Activated naive CD8-positive, alpha-beta T cell treated with anti-CD3 and anti-CD28 coated beads for 36 hours (primary cell): ENCODE measurements at regions not wholly inside any gene's neighbourhood (a gene's known extent, or its start where the extent isn't known, plus 50 kb on each side); places are given as distances from the start of the nearest gene placed in this dataset.
"Not testable (repeated sequence)": the region's sequence is repeated elsewhere in the genome, so short reads cannot be mapped to it uniquely, and the experiment has no call there.

ENCODE experiments used
- DNase-seq: peaks from one replicate; pipeline ENCODE4 v3.0.0; 2021
- H3K27ac Mint-ChIP-seq: one replicate; pipeline ENCODE4 v1.8.0; 2022; ENCODE audit warnings: mild to moderate bottlenecking, moderate library complexity, mixed read lengths
- H3K27me3 Mint-ChIP-seq: one replicate; pipeline ENCODE4 v1.8.0; 2022; ENCODE audit warnings: mild to moderate bottlenecking, mixed read lengths
- H3K36me3 Mint-ChIP-seq: one replicate; pipeline ENCODE4 v1.8.0; 2021; ENCODE audit warnings: mild to moderate bottlenecking, mixed read lengths
- H3K4me1 Mint-ChIP-seq: one replicate; pipeline ENCODE4 v1.8.0; 2021; ENCODE audit warnings: mixed read lengths
- H3K4me3 Mint-ChIP-seq: one replicate; pipeline ENCODE4 v1.8.0; 2022; ENCODE audit warnings: mild to moderate bottlenecking, moderate library complexity, mixed read lengths
- H3K9me3 Mint-ChIP-seq: one replicate; pipeline ENCODE4 v1.8.0; 2022; ENCODE audit warnings: mixed read lengths

DNA sequence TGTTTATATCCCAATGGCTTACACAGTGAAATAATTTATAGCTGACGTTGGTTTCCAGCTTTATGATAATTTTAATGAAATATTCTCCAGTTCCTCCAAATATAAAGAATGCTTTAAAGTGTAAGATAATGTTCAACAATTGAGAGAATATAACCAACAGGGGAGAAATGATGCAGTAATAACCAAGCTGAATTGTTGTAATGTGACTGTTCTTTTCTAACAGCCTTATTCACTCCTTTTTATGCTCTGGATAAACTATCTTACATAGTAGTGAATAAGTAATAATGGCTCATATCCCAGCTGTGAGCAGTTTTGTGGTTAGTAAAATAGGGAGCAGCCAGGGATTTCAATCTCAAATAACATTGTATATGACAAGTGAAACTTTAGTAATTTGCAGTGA lies 2348.7 kb upstream of the ACO1 start:
- no peak overlapping the region for H3K4me3 Mint-ChIP-seq
- no peaks in the 10 kb centered on the region for H3K4me1 Mint-ChIP-seq
- no peaks in the 10 kb centered on the region for H3K27me3 Mint-ChIP-seq
- H3K27ac Mint-ChIP-seq: no peak overlapping the region
- no peaks in the 10 kb centered on the region for H3K36me3 Mint-ChIP-seq
- DNase-seq: no peak
- peaks cover 2% of the 10 kb centered on the region for H3K9me3 Mint-ChIP-seq

DNA sequence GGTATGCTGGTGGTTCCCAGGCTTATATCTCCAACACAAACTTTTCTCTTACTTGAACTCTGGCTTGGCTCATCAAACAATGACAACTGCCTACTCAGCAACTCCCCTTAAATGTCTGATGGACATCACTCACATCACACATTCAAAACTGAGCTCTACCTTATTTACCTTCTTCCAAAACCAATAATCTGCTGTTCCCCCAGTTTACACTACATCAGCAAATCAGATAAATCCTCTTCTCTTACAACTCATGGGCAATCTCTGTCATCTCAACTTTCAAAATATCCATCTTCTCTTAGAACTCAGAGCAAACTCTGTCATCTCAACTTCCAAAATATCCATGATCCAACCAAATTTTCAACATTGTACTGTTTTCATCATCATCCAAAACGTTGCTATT lies 2347.9 kb upstream of the ACO1 start:
- Mint-ChIP-seq H3K4me1 (no peaks in the 10 kb centered on the region), H3K36me3 (no peaks in the 10 kb centered on the region), H3K4me3 (no peak overlapping the region), H3K27me3 (no peaks in the 10 kb centered on the region), H3K27ac (no peak overlapping the region), H3K9me3 (peaks cover 2% of the 10 kb centered on the region)
- DNase-seq: no peak

DNA sequence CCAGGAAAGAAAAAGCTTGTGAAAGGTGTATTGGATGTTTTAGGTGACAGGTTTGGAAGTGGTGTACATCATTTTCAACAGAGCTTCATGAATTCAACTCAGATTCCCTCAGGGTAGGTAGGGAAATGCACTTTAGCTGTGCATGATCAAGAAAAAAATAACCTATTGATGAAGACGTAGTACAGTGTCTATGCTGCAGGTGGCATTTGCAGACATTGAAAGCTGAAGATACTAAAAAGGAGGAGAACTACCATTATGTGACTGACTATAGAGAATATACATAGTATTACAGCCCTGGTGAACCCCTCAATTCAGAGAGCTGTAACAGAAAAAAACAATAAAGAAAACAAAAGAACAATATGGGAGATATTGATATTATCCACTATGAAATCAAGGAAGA lies 2344.7 kb upstream of the ACO1 start:
- Mint-ChIP-seq H3K4me3 (no peak overlapping the region), H3K27me3 (no peaks in the 10 kb centered on the region), H3K4me1 (no peaks in the 10 kb centered on the region), H3K36me3 (no peaks in the 10 kb centered on the region), H3K27ac (no peak overlapping the region), H3K9me3 (no peaks in the 10 kb centered on the region)
- no peak for DNase-seq

DNA sequence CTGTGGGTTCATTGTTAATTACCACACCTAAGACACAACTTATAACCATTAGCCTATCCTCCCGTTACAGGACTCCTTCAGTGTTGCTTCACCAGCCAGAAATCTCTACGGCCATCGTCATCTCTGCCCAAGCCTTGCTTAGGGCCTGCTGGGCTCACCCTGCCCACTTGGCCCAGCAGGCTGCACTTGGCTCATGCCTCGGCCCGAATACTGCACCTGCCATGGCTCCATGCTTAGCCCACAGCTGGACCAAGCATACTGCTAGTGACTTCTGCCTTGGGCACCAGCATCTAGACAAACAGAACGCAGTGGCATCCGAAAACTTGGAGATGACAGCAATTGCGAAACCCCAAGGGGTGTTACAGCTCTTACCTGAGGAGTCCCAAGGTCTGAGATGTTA lies 2336.0 kb upstream of the ACO1 start:
- H3K27ac Mint-ChIP-seq: no peak overlapping the region
- no peaks in the 10 kb centered on the region for H3K36me3 Mint-ChIP-seq
- H3K27me3 Mint-ChIP-seq: no peaks in the 10 kb centered on the region
- H3K9me3 Mint-ChIP-seq: no peaks in the 10 kb centered on the region
- no peak for DNase-seq
- H3K4me1 Mint-ChIP-seq: no peaks in the 10 kb centered on the region
- H3K4me3 Mint-ChIP-seq: no peak overlapping the region

DNA sequence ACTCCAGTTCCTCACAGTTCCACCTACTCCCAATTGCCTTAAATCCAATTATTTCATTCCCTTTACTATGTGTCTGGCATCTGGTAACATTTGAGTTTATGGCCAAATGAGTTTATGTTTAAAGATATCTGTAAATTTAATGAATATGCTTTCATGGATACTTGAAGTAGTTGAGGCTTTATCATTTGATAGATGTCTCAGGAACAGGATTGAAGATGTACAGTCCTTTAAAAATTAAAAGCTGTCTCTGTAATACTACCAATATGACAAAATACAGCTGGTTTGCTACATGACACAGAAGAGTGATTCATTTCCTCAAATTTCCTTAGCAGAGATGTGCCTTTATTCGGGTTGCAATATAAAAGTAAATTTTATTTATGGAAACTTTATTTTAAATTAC lies 2326.0 kb upstream of the ACO1 start:
- no peak overlapping the region for H3K27ac Mint-ChIP-seq
- H3K4me3 Mint-ChIP-seq: no peak overlapping the region
- H3K4me1 Mint-ChIP-seq: no peaks in the 10 kb centered on the region
- H3K36me3 Mint-ChIP-seq: no peaks in the 10 kb centered on the region
- H3K27me3 Mint-ChIP-seq: no peaks in the 10 kb centered on the region
- DNase-seq: no peak
- no peaks in the 10 kb centered on the region for H3K9me3 Mint-ChIP-seq

DNA sequence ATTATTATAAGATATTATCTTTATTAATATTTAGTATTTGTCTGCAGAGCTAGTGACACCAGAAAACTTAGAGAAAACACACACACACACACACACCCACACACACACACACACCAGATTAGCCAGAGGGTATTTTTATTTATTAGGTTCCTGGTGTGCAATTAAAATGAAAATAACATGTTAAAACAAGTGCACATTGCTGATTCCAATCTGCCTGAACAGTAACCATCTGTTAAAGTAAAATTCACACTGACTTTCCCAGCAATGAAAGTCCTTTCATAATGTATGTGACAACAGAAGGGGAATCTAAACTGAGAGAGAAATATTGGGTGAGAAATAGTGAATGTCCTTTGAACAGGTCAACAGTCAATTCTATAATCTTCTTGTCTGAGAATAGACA lies 2323.5 kb upstream of the ACO1 start:
- Mint-ChIP-seq H3K27me3 (no peaks in the 10 kb centered on the region), H3K9me3 (peaks cover 2% of the 10 kb centered on the region), H3K4me1 (no peaks in the 10 kb centered on the region), H3K36me3 (no peaks in the 10 kb centered on the region), H3K27ac (no peak overlapping the region), H3K4me3 (no peak overlapping the region)
- DNase-seq: no peak

DNA sequence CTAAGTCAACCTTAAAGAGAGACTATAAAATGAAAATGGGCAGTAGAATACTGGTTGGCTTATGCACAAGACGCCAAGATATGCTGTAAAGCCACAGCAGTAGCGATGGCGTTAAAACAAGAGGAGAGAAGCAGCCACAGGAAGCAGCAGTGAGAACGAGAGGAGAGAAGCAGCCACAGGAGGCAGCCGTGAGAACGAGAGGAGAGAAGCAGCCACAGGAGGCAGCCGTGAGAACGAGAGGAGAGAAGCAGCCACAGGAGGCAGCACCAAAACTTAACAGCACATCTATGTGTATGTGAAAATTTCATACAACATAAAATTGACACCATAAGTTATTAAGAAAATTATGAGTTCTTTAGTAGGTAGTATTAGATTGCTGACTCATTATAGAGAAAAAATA lies 2318.6 kb upstream of the ACO1 start:
- no peak overlapping the region for H3K27ac Mint-ChIP-seq
- H3K4me1 Mint-ChIP-seq: no peaks in the 10 kb centered on the region
- H3K27me3 Mint-ChIP-seq: no peaks in the 10 kb centered on the region

DNA sequence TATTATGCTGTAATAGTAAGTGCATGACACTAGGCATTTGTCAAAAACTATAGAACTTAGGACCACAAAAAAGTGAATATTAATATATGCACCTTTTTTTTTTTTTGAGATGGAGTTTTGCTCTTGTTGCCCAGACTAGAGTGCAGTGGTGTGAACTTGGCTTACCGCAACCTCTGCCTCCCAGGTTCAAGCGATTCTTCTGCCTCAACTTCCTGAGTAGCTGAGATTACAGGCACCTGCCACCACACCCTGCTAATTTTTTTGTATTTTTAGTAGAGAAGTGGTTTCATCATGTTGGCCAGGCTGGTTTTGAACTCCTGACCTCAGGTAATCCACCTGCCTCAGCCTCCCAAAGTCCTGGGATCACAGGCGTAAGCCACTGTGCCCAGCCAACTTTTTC lies 2315.2 kb upstream of the ACO1 start:
- not testable (repeated sequence) for H3K9me3 Mint-ChIP-seq, H3K4me3 Mint-ChIP-seq, H3K27me3 Mint-ChIP-seq, DNase-seq, H3K4me1 Mint-ChIP-seq, H3K27ac Mint-ChIP-seq, H3K36me3 Mint-ChIP-seq

More for the DNA sequence above, 2318.6 kb upstream of the ACO1 start:
- Mint-ChIP-seq H3K36me3 (no peaks in the 10 kb centered on the region), H3K9me3 (peaks cover 2% of the 10 kb centered on the region), H3K4me3 (no peak overlapping the region)
- no peak for DNase-seq

DNA sequence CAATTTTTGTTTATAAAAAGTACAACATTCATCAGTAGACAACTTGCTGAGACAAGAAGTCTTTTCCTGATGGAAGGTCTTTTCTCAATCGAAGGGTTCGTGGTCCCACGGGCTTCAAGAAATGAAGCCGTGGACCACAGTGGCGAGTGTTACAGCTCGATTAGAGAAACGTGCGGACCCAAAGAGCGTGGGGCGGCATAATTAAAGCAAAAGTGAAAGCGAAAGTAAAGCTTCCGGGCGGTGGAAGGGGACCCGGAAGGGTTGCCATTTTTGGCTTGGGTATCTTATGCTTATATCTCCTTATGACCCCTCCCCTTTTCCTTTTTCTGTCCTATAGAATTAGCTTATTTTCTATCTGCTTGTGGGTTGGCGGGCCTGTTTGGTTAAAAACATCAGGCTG lies 2309.4 kb upstream of the ACO1 start:
- H3K27ac Mint-ChIP-seq: peak overlapping the region; percentile 66
- H3K4me1 Mint-ChIP-seq: peaks cover 8% of the 10 kb centered on the region

DNA sequence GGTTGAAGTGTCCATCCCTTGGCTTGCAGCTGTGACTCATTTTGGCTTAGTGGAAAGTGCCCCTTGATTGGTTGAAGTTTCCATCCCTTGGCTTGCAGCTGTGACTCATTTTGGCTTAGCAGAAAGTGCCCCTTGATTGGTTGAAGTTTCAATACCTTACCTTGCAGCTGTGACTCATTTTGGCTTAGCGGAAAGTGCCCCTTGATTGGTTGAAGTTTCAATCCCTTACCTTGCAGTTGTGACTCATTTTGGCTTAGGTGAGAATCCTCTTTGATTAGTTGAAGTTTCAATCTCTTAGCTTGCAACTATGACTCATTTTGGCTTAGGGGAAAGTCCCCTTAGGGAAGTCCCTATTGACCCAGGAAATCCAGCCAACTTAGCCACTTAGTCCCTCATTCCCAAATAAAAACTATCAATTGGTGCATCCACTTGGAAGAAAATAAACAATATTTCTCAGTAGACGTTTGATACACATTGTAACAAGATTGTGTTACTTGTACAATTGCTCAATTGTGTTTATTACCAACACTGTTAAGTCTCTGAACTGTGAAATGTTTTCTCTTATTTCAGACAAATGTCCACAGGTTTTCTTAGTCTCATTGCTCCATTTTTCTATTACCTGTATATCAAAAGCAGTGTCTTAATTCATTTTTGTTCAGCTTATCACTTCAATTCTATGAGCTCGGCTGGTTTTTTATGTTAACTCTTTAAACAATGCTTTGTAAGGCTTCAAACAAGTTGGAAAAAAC lies 2308.8 kb upstream of the ACO1 start:
- peak; percentile 59 for DNase-seq
- Mint-ChIP-seq H3K4me1 (peaks cover 8% of the 10 kb centered on the region), H3K27me3 (no peaks in the 10 kb centered on the region), H3K9me3 (peaks cover 14% of the 10 kb centered on the region), H3K27ac (peak overlapping the region; percentile 66), H3K36me3 (no peaks in the 10 kb centered on the region), H3K4me3 (no peak overlapping the region)

More for the DNA sequence above, 2309.4 kb upstream of the ACO1 start:
- peak; percentile 2 for DNase-seq
- Mint-ChIP-seq H3K36me3 (no peaks in the 10 kb centered on the region), H3K4me3 (no peak overlapping the region), H3K27me3 (no peaks in the 10 kb centered on the region), H3K9me3 (peaks cover 14% of the 10 kb centered on the region)

DNA sequence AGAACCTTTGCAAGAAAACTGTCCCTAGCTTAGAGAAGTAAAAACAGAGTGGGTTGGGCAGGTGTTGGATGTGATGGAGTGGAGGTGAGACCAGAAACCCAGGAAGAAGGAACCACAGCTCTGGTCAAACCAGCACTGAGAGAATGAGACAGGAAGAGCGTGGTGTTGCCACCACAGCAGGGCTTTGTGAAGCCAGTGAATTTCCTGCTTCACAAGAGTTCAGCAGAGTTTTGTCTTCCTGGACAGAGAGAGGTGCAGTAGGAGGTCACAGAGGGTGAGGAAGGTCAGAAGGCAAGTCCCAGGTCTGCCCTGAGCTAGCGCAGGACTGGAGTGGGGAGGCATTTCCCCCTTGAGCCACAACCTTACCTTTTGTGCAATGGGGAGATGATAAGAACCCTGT lies 2306.2 kb upstream of the ACO1 start:
- no peak overlapping the region for H3K4me3 Mint-ChIP-seq
- no peak for DNase-seq
- H3K4me1 Mint-ChIP-seq: peaks cover 8% of the 10 kb centered on the region
- H3K27ac Mint-ChIP-seq: no peak overlapping the region
- peaks cover 12% of the 10 kb centered on the region for H3K9me3 Mint-ChIP-seq
- no peaks in the 10 kb centered on the region for H3K36me3 Mint-ChIP-seq
- H3K27me3 Mint-ChIP-seq: no peaks in the 10 kb centered on the region

DNA sequence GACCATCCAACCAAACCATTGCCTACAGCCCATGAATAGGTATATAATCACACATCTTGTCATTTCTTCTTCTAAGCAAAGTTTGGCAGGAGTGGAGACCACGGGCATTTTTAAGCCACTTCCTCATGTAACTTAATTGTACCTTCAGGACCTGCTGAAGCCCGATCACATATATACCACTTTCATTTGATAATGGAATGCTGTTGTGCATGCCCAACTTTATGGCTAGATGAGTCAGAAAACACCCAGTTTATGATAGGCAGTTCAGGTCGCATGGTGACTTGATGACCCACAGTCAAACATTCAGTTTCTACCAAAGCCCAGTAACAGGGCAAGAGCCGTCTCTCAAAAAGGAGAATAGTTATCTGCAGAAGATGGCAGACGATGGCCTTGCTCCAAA lies 2295.0 kb upstream of the ACO1 start:
- Mint-ChIP-seq H3K4me3 (no peak overlapping the region), H3K36me3 (no peaks in the 10 kb centered on the region), H3K27ac (no peak overlapping the region), H3K27me3 (no peaks in the 10 kb centered on the region), H3K9me3 (peaks cover 2% of the 10 kb centered on the region), H3K4me1 (no peaks in the 10 kb centered on the region)
- no peak for DNase-seq

DNA sequence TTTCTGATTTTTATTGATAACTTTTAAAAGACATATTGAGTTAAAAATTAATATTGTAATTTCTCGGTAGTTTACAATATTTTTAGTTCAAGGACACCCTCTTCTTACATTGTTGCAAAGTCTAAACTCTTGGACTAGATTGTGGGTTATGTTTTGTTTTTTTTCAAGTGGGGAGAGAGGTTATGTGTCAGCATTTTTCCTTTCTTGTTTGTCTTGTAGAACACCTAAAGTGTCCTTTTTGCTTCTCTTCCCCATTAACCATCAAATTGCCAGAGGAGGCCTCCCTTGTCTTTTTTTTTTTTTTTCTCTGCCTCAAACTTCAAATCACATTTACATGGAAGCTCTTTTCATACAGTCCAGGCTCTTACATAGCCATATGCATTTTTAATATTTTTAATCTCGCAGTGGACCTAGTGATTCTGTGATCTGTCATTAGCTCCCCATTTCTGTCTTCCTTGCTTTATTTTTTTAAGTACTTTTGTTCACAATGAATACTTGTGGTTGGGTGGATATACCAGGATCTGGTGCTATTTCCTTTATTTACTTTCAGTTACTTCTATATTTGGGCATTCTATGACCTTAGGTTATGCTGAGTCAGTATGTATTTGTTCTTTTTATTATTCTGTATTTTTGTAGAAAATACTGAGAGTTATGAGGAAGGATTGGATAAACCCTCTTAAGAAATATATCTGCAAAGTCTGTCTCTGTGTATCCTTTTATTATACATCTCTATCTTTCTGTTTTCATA lies 2280.6 kb upstream of the ACO1 start:
- no peak overlapping the region for H3K4me3 Mint-ChIP-seq
- no peaks in the 10 kb centered on the region for H3K4me1 Mint-ChIP-seq
- no peaks in the 10 kb centered on the region for H3K36me3 Mint-ChIP-seq
- no peak overlapping the region for H3K27ac Mint-ChIP-seq
- DNase-seq: no peak
- peaks cover 10% of the 10 kb centered on the region for H3K9me3 Mint-ChIP-seq
- H3K27me3 Mint-ChIP-seq: no peaks in the 10 kb centered on the region

DNA sequence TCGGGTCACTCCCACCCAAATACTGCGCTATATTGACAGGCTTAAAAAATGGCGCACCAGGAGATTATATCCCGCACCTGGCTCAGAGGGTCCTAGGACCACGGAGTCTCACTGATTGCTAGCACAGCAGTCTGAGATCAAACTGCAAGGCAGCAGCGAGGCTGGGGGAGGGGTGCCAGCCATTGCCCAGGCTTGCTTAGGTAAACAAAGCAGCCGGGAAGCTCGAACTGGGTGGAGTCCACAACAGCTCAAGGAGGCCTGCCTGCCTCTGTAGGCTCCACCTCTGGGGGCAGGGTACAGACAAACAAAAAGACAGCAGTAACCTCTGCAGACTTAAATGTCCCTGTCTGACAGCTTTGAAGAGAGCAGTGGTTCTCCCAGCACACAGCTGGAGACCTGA lies 2277.3 kb upstream of the ACO1 start:
- not testable (repeated sequence) for H3K4me1 Mint-ChIP-seq, H3K27ac Mint-ChIP-seq, H3K4me3 Mint-ChIP-seq

DNA sequence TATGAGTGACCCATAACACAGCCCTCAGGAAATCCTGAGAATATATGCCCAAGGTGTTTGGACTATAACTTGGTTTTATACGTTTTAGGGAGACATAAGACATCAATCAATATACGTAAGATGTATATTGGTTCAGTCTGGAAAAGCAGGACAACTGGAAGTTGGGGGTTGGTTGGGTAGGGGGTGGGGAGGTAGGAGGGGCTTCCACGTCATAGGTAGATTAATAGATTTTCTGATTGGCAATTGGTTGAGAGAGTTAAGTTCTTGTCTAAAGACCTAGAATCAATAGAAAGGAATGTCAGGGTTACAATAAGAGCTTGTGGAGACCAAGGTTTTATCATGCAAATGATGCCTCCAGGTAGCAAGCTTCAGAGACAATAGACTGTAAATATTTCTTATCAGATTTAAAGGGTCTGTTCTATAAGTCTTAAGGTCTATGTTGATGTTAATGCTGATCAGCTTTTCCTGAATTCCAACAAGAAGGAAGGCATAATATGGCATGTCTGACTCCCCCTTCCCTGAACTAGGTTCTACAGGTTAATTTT lies 2267.7 kb upstream of the ACO1 start:
- Mint-ChIP-seq H3K27ac (no peak overlapping the region), H3K4me3 (no peak overlapping the region), H3K27me3 (no peaks in the 10 kb centered on the region), H3K36me3 (no peaks in the 10 kb centered on the region), H3K4me1 (no peaks in the 10 kb centered on the region), H3K9me3 (peaks cover 1% of the 10 kb centered on the region)
- DNase-seq: no peak

More for the DNA sequence above, 2277.3 kb upstream of the ACO1 start:
- H3K9me3 Mint-ChIP-seq, H3K36me3 Mint-ChIP-seq, H3K27me3 Mint-ChIP-seq, DNase-seq: not testable (repeated sequence)

DNA sequence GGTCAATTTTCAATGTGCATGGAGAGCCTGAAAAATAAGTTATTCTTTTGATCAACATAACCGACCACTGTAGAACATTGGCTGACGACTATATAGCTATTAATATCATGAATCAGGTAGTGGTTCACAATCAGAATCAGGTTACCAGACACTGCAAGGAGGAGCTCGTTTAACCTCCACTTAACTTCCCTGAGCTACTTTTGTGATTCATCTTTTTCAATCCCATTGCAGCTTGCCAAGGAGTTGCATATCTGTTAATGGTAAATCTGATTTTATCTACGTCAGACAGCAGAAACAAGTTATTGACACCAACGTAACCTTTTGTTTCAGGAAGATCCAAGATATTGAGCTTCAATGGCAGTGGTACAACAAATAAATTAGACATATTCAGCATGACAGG lies 2263.8 kb upstream of the ACO1 start:
- Mint-ChIP-seq H3K27ac (no peak overlapping the region), H3K4me3 (no peak overlapping the region), H3K27me3 (no peaks in the 10 kb centered on the region), H3K9me3 (no peaks in the 10 kb centered on the region), H3K36me3 (no peaks in the 10 kb centered on the region), H3K4me1 (no peaks in the 10 kb centered on the region)
- no peak for DNase-seq
